HepG2 (cell line): ENCODE measurements at regions not wholly inside any gene's neighbourhood (a gene's known extent, or its start where the extent isn't known, plus 50 kb on each side); places are given as distances from the start of the nearest gene placed in this dataset.

Experiments used
- ATAC-seq: fragments of 200-7000 bp; cut with Tn5 transposase; 3 replicates; pipeline ENCODE4 v1.9.1; 2020; ENCODE audit warnings: mild to moderate bottlenecking, moderate library complexity
- BruUV-seq: library from RNA; stranded (reverse); fragments of 400-500 nt; replicated peaks from 2 replicates; lab custom pipeline; 2021; lab: Mats Ljungman, UMichigan
- CTCF ChIA-PET: fragments of 300-600 bp; formaldehyde crosslinking; extraction: SDS; loops from one replicate; lab custom pipeline; 2021; ENCODE audit warnings: low total read pairs, inconsistent platforms, low intra/inter-chr PET ratio; lab: Yijun Ruan, JAX
- POLR2A ChIA-PET: fragments of 350-600 bp; sonication (Branson Sonifier 250); formaldehyde crosslinking; loops from one replicate; lab custom pipeline; 2020; ENCODE audit warnings: antibody characterized with exemption, inconsistent platforms; lab: Yijun Ruan, JAX
- DNase-seq: peaks from one replicate; pipeline ENCODE4 v3.0.0-alpha.2; 2015; ENCODE audit warnings: low spot score
- FAIRE-seq: peaks from 3 replicates; lab custom pipeline; 2011; peaks lifted over from hg19 to GRCh38; lab: Jason Lieb, UNC
- H2AFZ ChIP-seq: one replicate; pipeline ENCODE4 v1.6.1; 2011; ENCODE audit warnings: low read length, inconsistent platforms
- H3K27ac ChIP-seq: fragments of 300-600 bp; 3 replicates; pipeline ENCODE4 v1.8.0; 2011; ENCODE audit warnings: mixed run types, mild to moderate bottlenecking, mixed read lengths, low read length, inconsistent platforms; ENCODE audit not compliant: insufficient read depth; ENCODE audit errors: extremely low read length
- H3K27me3 ChIP-seq, 2 experiments: fragments of 200-600 bp in 1 of 2; 2 replicates in 1 of 2; 3 replicates in 1 of 2; pipeline versions ENCODE4 v1.6.0 to v1.8.0; 2011; ENCODE audit warnings: low read length in 2 of 2, mild to moderate bottlenecking in 2 of 2, moderate library complexity in 2 of 2, inconsistent platforms in 1 of 2; ENCODE audit not compliant: insufficient read depth in 2 of 2, control insufficient read depth in 1 of 2
- H3K36me3 ChIP-seq, 2 experiments: fragments of 200-600 bp in 1 of 2; replicated peaks in 1 of 2; 2 replicates in 1 of 2; 3 replicates in 1 of 2; pipeline versions ENCODE4 v1.5.1 to v1.8.0; 2011; ENCODE audit warnings: low read length in 2 of 2, inconsistent platforms in 1 of 2; ENCODE audit not compliant: insufficient read depth in 2 of 2, control insufficient read depth in 1 of 2
- H3K4me1 ChIP-seq: 2 replicates; pipeline ENCODE4 v1.5.1; 2012; ENCODE audit warnings: low read length, inconsistent platforms; ENCODE audit not compliant: insufficient read depth
- H3K4me2 ChIP-seq: 2 replicates; pipeline ENCODE4 v1.6.0; 2011; ENCODE audit warnings: low read depth, low read length, inconsistent platforms
- H3K4me3 ChIP-seq, 3 experiments: fragments of 200-600 bp in 1 of 3; sonication (generic), shearing (Covaris generic) in 1 of 3; replicated peaks in 1 of 3; 2 replicates each; pipeline ENCODE4 v1.5.1; 2011 to 2016; ENCODE audit warnings: low read length in 3 of 3, inconsistent platforms in 2 of 3, low read depth in 2 of 3, mild to moderate bottlenecking in 2 of 3, control low read depth in 1 of 3, mixed read lengths in 1 of 3; ENCODE audit not compliant: insufficient read depth in 1 of 3
- H3K79me2 ChIP-seq: one replicate; pipeline ENCODE4 v1.6.1; 2011; ENCODE audit warnings: low read length, inconsistent platforms; ENCODE audit not compliant: insufficient read depth
- H3K9ac ChIP-seq: 2 replicates; pipeline ENCODE4 v1.6.0; 2011; ENCODE audit warnings: mild to moderate bottlenecking, low read depth, low read length, inconsistent platforms; ENCODE audit not compliant: insufficient read depth
- H3K9me3 ChIP-seq: 2 replicates; pipeline ENCODE4 v1.5.1; 2012; ENCODE audit warnings: mild to moderate bottlenecking, low read length
- H4K20me1 ChIP-seq: 2 replicates; pipeline ENCODE4 v1.6.0; 2011; ENCODE audit warnings: inconsistent platforms, mild to moderate bottlenecking, low read length, moderate library complexity; ENCODE audit not compliant: insufficient read depth
- AHR ChIP-seq: IDR thresholded peaks from 2 replicates; pipeline ENCODE4 v1.6.1; 2018; ENCODE audit warnings: missing genetic modification reagents, missing compliant biosample characterization
- AKAP8 ChIP-seq: sonication (generic); formaldehyde crosslinking; IDR thresholded peaks from 2 replicates; pipeline ENCODE4 v1.5.1; 2020; ENCODE audit warnings: mild to moderate bottlenecking, missing genetic modification reagents
- ARHGAP35 ChIP-seq: sonication (generic); formaldehyde crosslinking; IDR thresholded peaks from 2 replicates; pipeline ENCODE4 v1.9.0; 2022; ENCODE audit warnings: mild to moderate bottlenecking, inconsistent platforms, moderate library complexity, missing genetic modification reagents, borderline replicate concordance
- HDAC2 ChIP-seq: sonication (generic); formaldehyde crosslinking; IDR thresholded peaks from 2 replicates; pipeline ENCODE4 v1.4.0; 2020; ENCODE audit warnings: missing genetic modification reagents
- HNRNPK ChIP-seq: fragments of 200-400 bp; formaldehyde crosslinking; IDR thresholded peaks from 2 replicates; pipeline ENCODE4 v1.6.1; 2018; ENCODE audit warnings: low read length, low read depth, moderate library complexity, mild to moderate bottlenecking; ENCODE audit not compliant: poor library complexity, severe bottlenecking
- KLF13 ChIP-seq: sonication (generic); formaldehyde crosslinking; IDR thresholded peaks from 2 replicates; pipeline ENCODE4 v1.4.0; 2020; ENCODE audit warnings: mild to moderate bottlenecking, missing genetic modification reagents
- KLF16 ChIP-seq, 2 experiments: sonication (generic) in 1 of 2; formaldehyde crosslinking in 1 of 2; IDR thresholded peaks; 2 replicates each; pipeline versions ENCODE4 v1.6.1 to v1.8.0; 2016 to 2023; ENCODE audit warnings: missing genetic modification reagents in 2 of 2, missing compliant biosample characterization in 1 of 2
- MEF2D ChIP-seq: sonication (generic); formaldehyde crosslinking; IDR thresholded peaks from 2 replicates; pipeline ENCODE4 v1.5.1; 2020; ENCODE audit warnings: mild to moderate bottlenecking, missing genetic modification reagents
- NPAS2 ChIP-seq: sonication (generic); formaldehyde crosslinking; IDR thresholded peaks from 2 replicates; pipeline ENCODE4 v1.8.0; 2022; ENCODE audit warnings: mild to moderate bottlenecking, missing genetic modification reagents, borderline replicate concordance
- NR3C1 ChIP-seq: sonication (generic); formaldehyde crosslinking; IDR thresholded peaks from 2 replicates; pipeline ENCODE4 v1.4.0; 2020; ENCODE audit warnings: missing genetic modification reagents
- SAP130 ChIP-seq: IDR thresholded peaks from 2 replicates; pipeline ENCODE4 v1.6.1; 2016; ENCODE audit warnings: low read depth
- ZBTB38 ChIP-seq: sonication (generic); formaldehyde crosslinking; IDR thresholded peaks from 2 replicates; pipeline ENCODE4 v1.5.1; 2020; ENCODE audit warnings: mild to moderate bottlenecking, missing genetic modification reagents
- ZNF414 ChIP-seq: sonication (generic); formaldehyde crosslinking; IDR thresholded peaks from 2 replicates; pipeline ENCODE4 v1.5.0; 2020; ENCODE audit warnings: missing genetic modification reagents
- ZNF674 ChIP-seq: sonication (generic); formaldehyde crosslinking; IDR thresholded peaks from 2 replicates; pipeline ENCODE4 v1.5.0; 2020; ENCODE audit warnings: low read depth, mild to moderate bottlenecking, missing genetic modification reagents
- WGBS: methylation state at CpG from one replicate; pipeline ENCODE4 v1.1.6; 2017; ENCODE audit warnings: low lambda C conversion rate; 5-methylcytosine and 5-hydroxymethylcytosine counted together
- in situ Hi-C: cut with HindIII; loops from 2 replicates; pipeline ENCODE4 v1.10.0; 2017; ENCODE audit warnings: low pct_unique_long_range_greater_than_20kb; ENCODE audit not compliant: extremely low pct_ligation_motif_present
- intact Hi-C: fragments of 100-400 bp; cut with micrococcal nuclease; formaldehyde crosslinking; loops from one replicate; pipeline ENCODE4 v1.10.0; 2022; ENCODE audit not compliant: unreplicated experiment
- TF ChIP-seq, protein P1 (sequence below): sonication (generic); formaldehyde crosslinking; IDR thresholded peaks from 2 replicates; pipeline ENCODE4 v1.4.0; 2020; ENCODE audit warnings: low read depth, mild to moderate bottlenecking, missing genetic modification reagents

DNA sequence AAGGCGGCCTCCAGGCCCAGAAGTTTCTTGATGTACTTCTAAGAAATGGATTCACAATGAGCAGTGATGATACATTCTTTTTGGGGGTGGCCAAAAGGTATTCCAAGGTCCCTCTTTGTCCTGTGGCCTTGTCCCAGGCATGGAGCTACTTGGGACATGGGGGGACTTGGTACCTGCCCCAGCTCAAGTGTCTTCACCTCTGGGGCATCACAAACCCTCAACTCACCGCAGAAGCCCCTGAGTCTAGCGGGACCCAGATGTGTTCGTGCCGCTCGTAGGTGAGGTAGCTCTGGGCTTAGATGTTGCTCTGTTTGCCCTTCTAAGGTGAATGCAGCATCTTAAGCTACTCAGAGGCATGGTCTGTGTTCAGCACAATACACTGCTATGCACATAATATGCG, 338.0 kb upstream of the IRX4 start:
- BruUV-seq: no TSS peak
- peaks cover 1 to 25% of the 10 kb centered on the region in 2 experiments; a peak in 3 of 5 replicates for H3K27me3 ChIP-seq
- in situ Hi-C loops: loop anchor here (25.0 kb wide), 1 partner anchor 517 kb away; no protein-coding TSS in a partner anchor
- H3K27ac ChIP-seq: no peak overlapping the region
- H3K4me1 ChIP-seq: no peaks in the 10 kb centered on the region
- POLR2A ChIA-PET: no interaction called here
- no peaks in the 10 kb centered on the region for H3K36me3 ChIP-seq
- H3K9ac ChIP-seq: no peak overlapping the region
- H2AFZ ChIP-seq: no peak overlapping the region
- H3K4me3 ChIP-seq: no peak overlapping the region
- no peak for FAIRE-seq
- TF ChIP-seq KLF13 (CRISPR knock-in tag): no peak
- no peak for TF ChIP-seq NR3C1 (CRISPR knock-in tag)
- no peak for TF ChIP-seq NPAS2
- CTCF ChIA-PET: no interaction called here
- H4K20me1 ChIP-seq: no peaks in the 10 kb centered on the region
- no peaks in the 10 kb centered on the region for H3K9me3 ChIP-seq
- intact Hi-C loops: no loop called here
- no peak for DNase-seq
- H3K4me2 ChIP-seq: no peak overlapping the region
- 60% methylated on average over 7 of the region's 7 CpGs for WGBS
- no peak for ATAC-seq
- H3K79me2 ChIP-seq: no peaks in the 10 kb centered on the region

DNA sequence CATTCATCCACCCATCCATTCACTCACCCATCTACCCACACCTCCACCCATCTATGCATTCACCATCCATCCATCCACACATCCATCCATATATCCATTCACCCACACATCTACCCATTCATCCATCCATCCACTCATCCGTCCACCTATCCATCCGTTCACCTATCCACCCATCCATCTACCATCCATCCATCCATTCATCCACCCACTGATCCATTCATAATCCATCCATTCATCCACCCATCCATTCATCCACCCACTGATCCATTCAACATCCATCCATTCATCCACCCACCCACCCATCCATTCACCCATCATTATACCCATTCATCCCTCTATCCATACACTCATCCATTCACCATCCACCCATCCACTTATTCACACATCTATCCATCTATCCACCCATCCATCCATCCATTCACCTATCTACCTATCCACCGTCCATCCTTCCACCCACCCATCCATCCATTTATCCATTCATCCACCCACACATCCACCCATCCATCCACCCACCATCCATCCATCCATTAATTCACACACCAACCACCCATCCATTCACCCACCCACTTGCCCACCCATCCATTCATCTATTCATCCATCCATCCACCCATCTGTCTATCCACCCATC, 336.5 kb upstream of the IRX4 start:
- TF ChIP-seq KLF16 (CRISPR knock-in tag; IDR thresholded peaks at IDR 0.05) (no peak), HDAC2 (CRISPR knock-in tag) (no peak), SAP130 (no peak), ZNF674 (no peak), ZNF414 (no peak), MEF2D (CRISPR knock-in tag) (no peak), ZBTB38 (no peak), AHR (CRISPR knock-in tag) (no peak), ARHGAP35 (no peak), AKAP8 (CRISPR knock-in tag) (no peak), HNRNPK (no peak)
- TF ChIP-seq, protein P1, sequence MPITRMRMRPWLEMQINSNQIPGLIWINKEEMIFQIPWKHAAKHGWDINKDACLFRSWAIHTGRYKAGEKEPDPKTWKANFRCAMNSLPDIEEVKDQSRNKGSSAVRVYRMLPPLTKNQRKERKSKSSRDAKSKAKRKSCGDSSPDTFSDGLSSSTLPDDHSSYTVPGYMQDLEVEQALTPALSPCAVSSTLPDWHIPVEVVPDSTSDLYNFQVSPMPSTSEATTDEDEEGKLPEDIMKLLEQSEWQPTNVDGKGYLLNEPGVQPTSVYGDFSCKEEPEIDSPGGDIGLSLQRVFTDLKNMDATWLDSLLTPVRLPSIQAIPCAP (CRISPR knock-in tag): no peak
- Histone ChIP-seq H3K36me3 (no peaks in the 10 kb centered on the region), H3K27me3 (peaks cover 1 to 31% of the 10 kb centered on the region in 2 experiments; a peak in 4 of 5 replicates), H3K4me3 (no peak overlapping the region), H3K27ac (no peak overlapping the region), H3K9me3 (no peaks in the 10 kb centered on the region), H3K4me2 (no peak overlapping the region), H2AFZ (no peak overlapping the region), H4K20me1 (no peaks in the 10 kb centered on the region), H3K4me1 (no peaks in the 10 kb centered on the region), H3K9ac (no peak overlapping the region), H3K79me2 (no peaks in the 10 kb centered on the region)
- intact Hi-C loops: no loop called here
- 12% methylated on average over 3 of the region's 3 CpGs for WGBS
- no peak for FAIRE-seq
- no peak for DNase-seq
- in situ Hi-C loops: loop anchor here (25.0 kb wide), 1 partner anchor 518 kb away; no protein-coding TSS in a partner anchor
- BruUV-seq: no TSS peak
- ChIA-PET CTCF (no interaction called here), POLR2A (no interaction called here)
- ATAC-seq: no peak
